Panc1 (cell line): ENCODE measurements at regions not wholly inside any gene's neighbourhood (a gene's known extent, or its start where the extent isn't known, plus 50 kb on each side); places are given as distances from the start of the nearest gene placed in this dataset.

Experiments
- ATAC-seq: fragments of 200-7000 bp; cut with Tn5 transposase; 2 replicates; pipeline ENCODE4 v1.9.1; 2020; ENCODE audit warnings: mild to moderate bottlenecking, moderate library complexity
- BruUV-seq: library from RNA; stranded (reverse); fragments of 400-500 nt; replicated peaks from 2 replicates; lab custom pipeline; 2021; lab: Mats Ljungman, UMichigan
- CTCF ChIA-PET: fragments of 300-600 bp; sonication (Branson Sonifier 250); formaldehyde crosslinking; loops from one replicate; lab custom pipeline; 2022; ENCODE audit warnings: antibody characterized with exemption; lab: Charles Lee
- POLR2A ChIA-PET: fragments of 300-600 bp; sonication (Branson Sonifier 250); formaldehyde crosslinking; loops from one replicate; lab custom pipeline; 2022; ENCODE audit warnings: antibody characterized with exemption; lab: Charles Lee
- DNase-seq: peaks from one replicate; pipeline ENCODE4 v3.0.0-alpha.2; 2010; ENCODE audit warnings: low read depth, low spot score
- H3K27ac ChIP-seq: 2 replicates; pipeline ENCODE4 v1.5.1; 2011; ENCODE audit warnings: mild to moderate bottlenecking, low read length, inconsistent platforms
- H3K27me3 ChIP-seq: fragments of 200-500 bp; sonication (Bioruptor generic); 2 replicates; pipeline ENCODE4 v1.6.0; 2014; ENCODE audit warnings: low read length, inconsistent platforms; ENCODE audit not compliant: control insufficient read depth, insufficient read depth
- H3K36me3 ChIP-seq: fragments of 200-500 bp; sonication (Bioruptor generic); 2 replicates; pipeline ENCODE4 v1.5.1; 2014; ENCODE audit warnings: inconsistent platforms, mild to moderate bottlenecking, low read length, moderate library complexity; ENCODE audit not compliant: control insufficient read depth, insufficient read depth
- H3K4me1 ChIP-seq: 2 replicates; pipeline ENCODE4 v1.5.1; 2011; ENCODE audit warnings: inconsistent platforms, mild to moderate bottlenecking, low read length, moderate library complexity; ENCODE audit not compliant: control insufficient read depth, insufficient read depth
- H3K4me3 ChIP-seq, 2 experiments: 2 replicates each; pipeline ENCODE4 v1.5.1; 2011 to 2012; ENCODE audit warnings: low read depth in 2 of 2, low read length in 2 of 2, mild to moderate bottlenecking in 2 of 2, inconsistent platforms in 1 of 2, moderate library complexity in 1 of 2
- H3K9me3 ChIP-seq: fragments of 200-500 bp; sonication (Bioruptor generic); 2 replicates; pipeline ENCODE4 v1.5.1; 2014; ENCODE audit warnings: low read depth, mild to moderate bottlenecking, inconsistent platforms, low read length, moderate library complexity; ENCODE audit not compliant: control insufficient read depth, insufficient read depth
- POLR2AphosphoS5 ChIP-seq: IDR thresholded peaks from 2 replicates; pipeline ENCODE4 v1.6.1; 2012; ENCODE audit warnings: mild to moderate bottlenecking, low read depth, low read length, moderate library complexity
- SIN3A ChIP-seq: IDR thresholded peaks from 2 replicates; pipeline ENCODE4 v1.6.1; 2012; ENCODE audit warnings: low read depth, mild to moderate bottlenecking, low read length, moderate library complexity, borderline replicate concordance; ENCODE audit not compliant: insufficient read depth
- TCF7L2 ChIP-seq: IDR thresholded peaks from 2 replicates; pipeline ENCODE4 v1.6.1; 2011; ENCODE audit warnings: mild to moderate bottlenecking, low read depth, low read length, inconsistent platforms
- in situ Hi-C: cut with HindIII; loops from 2 replicates; pipeline ENCODE4 v1.10.0; 2016; ENCODE audit warnings: low sequenced_read_pairs, low pct_unique_long_range_greater_than_20kb
- intact Hi-C: fragments of 100-400 bp; cut with micrococcal nuclease; formaldehyde crosslinking; loops from one replicate; pipeline ENCODE4 v1.10.0; 2022; ENCODE audit not compliant: unreplicated experiment
- TF ChIP-seq, protein P1 (sequence below), 2 experiments: IDR thresholded peaks; 2 replicates each; pipeline ENCODE4 v1.6.1; 2011 to 2012; ENCODE audit warnings: low read depth in 2 of 2, control low read depth in 1 of 2, low read length in 1 of 2, mild to moderate bottlenecking in 1 of 2, moderate library complexity in 1 of 2; ENCODE audit not compliant: insufficient read depth in 1 of 2
- TF ChIP-seq, protein P2 (sequence below): fragments of 450-650 bp; IDR thresholded peaks from 2 replicates; pipeline ENCODE4 v1.5.1; 2017; ENCODE audit warnings: mild to moderate bottlenecking

GRCh38 chr1:11377954-11378353 lies 101.0 kb upstream of the DISP3 start:
- H3K27ac ChIP-seq: no peak overlapping the region
- H3K27me3 ChIP-seq: no peaks in the 10 kb centered on the region
- ChIA-PET CTCF (no interaction called here), POLR2A (no interaction called here)
- H3K4me3 ChIP-seq: no peak overlapping the region
- BruUV-seq: no TSS peak
- H3K9me3 ChIP-seq: no peaks in the 10 kb centered on the region
- H3K4me1 ChIP-seq: no peaks in the 10 kb centered on the region
- DNase-seq (no peak), ATAC-seq (no peak)
- H3K36me3 ChIP-seq: no peaks in the 10 kb centered on the region
- intact Hi-C loops: no loop called here
- TF ChIP-seq TCF7L2 (no peak), POLR2AphosphoS5 (no peak), SIN3A (no peak)
- TF ChIP-seq, protein P1, sequence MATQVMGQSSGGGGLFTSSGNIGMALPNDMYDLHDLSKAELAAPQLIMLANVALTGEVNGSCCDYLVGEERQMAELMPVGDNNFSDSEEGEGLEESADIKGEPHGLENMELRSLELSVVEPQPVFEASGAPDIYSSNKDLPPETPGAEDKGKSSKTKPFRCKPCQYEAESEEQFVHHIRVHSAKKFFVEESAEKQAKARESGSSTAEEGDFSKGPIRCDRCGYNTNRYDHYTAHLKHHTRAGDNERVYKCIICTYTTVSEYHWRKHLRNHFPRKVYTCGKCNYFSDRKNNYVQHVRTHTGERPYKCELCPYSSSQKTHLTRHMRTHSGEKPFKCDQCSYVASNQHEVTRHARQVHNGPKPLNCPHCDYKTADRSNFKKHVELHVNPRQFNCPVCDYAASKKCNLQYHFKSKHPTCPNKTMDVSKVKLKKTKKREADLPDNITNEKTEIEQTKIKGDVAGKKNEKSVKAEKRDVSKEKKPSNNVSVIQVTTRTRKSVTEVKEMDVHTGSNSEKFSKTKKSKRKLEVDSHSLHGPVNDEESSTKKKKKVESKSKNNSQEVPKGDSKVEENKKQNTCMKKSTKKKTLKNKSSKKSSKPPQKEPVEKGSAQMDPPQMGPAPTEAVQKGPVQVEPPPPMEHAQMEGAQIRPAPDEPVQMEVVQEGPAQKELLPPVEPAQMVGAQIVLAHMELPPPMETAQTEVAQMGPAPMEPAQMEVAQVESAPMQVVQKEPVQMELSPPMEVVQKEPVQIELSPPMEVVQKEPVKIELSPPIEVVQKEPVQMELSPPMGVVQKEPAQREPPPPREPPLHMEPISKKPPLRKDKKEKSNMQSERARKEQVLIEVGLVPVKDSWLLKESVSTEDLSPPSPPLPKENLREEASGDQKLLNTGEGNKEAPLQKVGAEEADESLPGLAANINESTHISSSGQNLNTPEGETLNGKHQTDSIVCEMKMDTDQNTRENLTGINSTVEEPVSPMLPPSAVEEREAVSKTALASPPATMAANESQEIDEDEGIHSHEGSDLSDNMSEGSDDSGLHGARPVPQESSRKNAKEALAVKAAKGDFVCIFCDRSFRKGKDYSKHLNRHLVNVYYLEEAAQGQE (IDR thresholded peaks at IDR 0.05; ENCODE audit: insufficient read depth in 1 of 2, low read depth in 2 of 2, low read length in 1 of 2): no peak
- TF ChIP-seq, protein P2, sequence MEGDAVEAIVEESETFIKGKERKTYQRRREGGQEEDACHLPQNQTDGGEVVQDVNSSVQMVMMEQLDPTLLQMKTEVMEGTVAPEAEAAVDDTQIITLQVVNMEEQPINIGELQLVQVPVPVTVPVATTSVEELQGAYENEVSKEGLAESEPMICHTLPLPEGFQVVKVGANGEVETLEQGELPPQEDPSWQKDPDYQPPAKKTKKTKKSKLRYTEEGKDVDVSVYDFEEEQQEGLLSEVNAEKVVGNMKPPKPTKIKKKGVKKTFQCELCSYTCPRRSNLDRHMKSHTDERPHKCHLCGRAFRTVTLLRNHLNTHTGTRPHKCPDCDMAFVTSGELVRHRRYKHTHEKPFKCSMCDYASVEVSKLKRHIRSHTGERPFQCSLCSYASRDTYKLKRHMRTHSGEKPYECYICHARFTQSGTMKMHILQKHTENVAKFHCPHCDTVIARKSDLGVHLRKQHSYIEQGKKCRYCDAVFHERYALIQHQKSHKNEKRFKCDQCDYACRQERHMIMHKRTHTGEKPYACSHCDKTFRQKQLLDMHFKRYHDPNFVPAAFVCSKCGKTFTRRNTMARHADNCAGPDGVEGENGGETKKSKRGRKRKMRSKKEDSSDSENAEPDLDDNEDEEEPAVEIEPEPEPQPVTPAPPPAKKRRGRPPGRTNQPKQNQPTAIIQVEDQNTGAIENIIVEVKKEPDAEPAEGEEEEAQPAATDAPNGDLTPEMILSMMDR: no peak
- in situ Hi-C loops: no loop called here

GRCh38 chr1:11379851-11380250 lies 99.1 kb upstream of the DISP3 start:
- POLR2A ChIA-PET: interaction anchor here (0.6 kb wide), 1 partner anchor 49 kb away, joined by 3 read pairs; no protein-coding TSS in a partner anchor
- H3K4me3 ChIP-seq: no peak overlapping the region
- no peak overlapping the region for H3K27ac ChIP-seq
- H3K9me3 ChIP-seq: no peaks in the 10 kb centered on the region
- BruUV-seq: no TSS peak
- DNase-seq: no peak
- TF ChIP-seq SIN3A: no peak
- no peak for TF ChIP-seq TCF7L2
- CTCF ChIA-PET: no interaction called here
- no peaks in the 10 kb centered on the region for H3K4me1 ChIP-seq
- no peaks in the 10 kb centered on the region for H3K36me3 ChIP-seq
- in situ Hi-C loops (no loop called here), intact Hi-C loops (no loop called here)
- ATAC-seq: no peak
- no peaks in the 10 kb centered on the region for H3K27me3 ChIP-seq

DNA sequence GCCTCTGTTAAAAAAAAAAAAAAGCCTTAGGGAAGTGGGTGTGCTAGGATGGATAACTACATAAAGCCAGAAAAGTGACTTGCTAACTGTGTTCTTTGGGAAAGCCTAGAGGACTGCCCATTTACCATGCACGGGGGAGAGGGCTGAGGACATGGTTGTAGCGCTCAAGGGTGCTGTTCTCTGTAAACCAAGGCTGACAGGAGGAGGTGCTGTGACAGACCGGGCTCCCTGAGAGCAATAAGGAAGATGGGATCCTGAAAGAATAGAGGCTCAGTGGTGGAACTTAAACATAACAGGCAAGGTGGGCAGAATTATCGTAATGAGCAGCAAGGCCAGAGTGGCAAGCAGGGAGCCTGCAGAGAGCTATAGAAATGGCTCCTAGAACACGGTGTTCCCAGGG lies 98.5 kb upstream of the DISP3 start:
- H3K4me3 ChIP-seq: no peak overlapping the region
- no peaks in the 10 kb centered on the region for H3K27me3 ChIP-seq
- in situ Hi-C loops (no loop called here), intact Hi-C loops (no loop called here)
- ChIA-PET POLR2A (interaction anchor here (0.6 kb wide), 1 partner anchor 49 kb away, joined by 3 read pairs; no protein-coding TSS in a partner anchor), CTCF (no interaction called here)
- ATAC-seq: no peak
- DNase-seq: no peak
- no peak overlapping the region for H3K27ac ChIP-seq
- no TSS peak for BruUV-seq
- H3K4me1 ChIP-seq: no peaks in the 10 kb centered on the region
- no peaks in the 10 kb centered on the region for H3K9me3 ChIP-seq
- TF ChIP-seq, protein P2: no peak
- H3K36me3 ChIP-seq: no peaks in the 10 kb centered on the region
